ENCODE measurements at regions not wholly inside any gene's neighbourhood (a gene's known extent, or its start where the extent isn't known, plus 50 kb on each side); places are given as distances from the start of the nearest gene placed in this dataset.

GRCh38 chr7:69020536-69020935, 577.7 kb upstream of the AUTS2 start:
- Mint-ChIP-seq H3K4me3 (no peak overlapping the region), H3K4me1 (no peaks in the 10 kb centered on the region), H3K27me3 (peaks cover 0 to 1% of the 10 kb centered on the region in 2 donors), H3K9me3 (peaks cover 5 to 37% (median 16%) of the 10 kb centered on the region in 8 donors), H3K36me3 (no peaks in the 10 kb centered on the region), H3K27ac (no peak overlapping the region)
- intact Hi-C loops (cut with micrococcal nuclease) = no loop called here
- H3K9me3 ChIP-seq (ENCODE audit: control insufficient read depth in 1 of 2, low read length in 2 of 2) = peaks cover 0 to 5% of the 10 kb centered on the region in 2 donors
- H3K27me3 ChIP-seq (ENCODE audit: insufficient read depth, low read length) = no peaks in the 10 kb centered on the region
- CTCF ChIA-PET (ENCODE audit: partially characterized antibody) = no interaction called here
- DNase-seq = no peak
- H3K4me1 ChIP-seq (ENCODE audit: insufficient read depth, low read length) = no peaks in the 10 kb centered on the region
- no peak overlapping the region for H3K4me3 ChIP-seq (ENCODE audit: low read length in 2 of 2)
- no peak overlapping the region for H3K27ac ChIP-seq (ENCODE audit: low read depth, low read length)
- POLR2A ChIA-PET (ENCODE audit: partially characterized antibody) = no interaction called here
- no peaks in the 10 kb centered on the region for H3K36me3 ChIP-seq (ENCODE audit: insufficient read depth, low read length)

GRCh38 chr7:69025249-69025648, 573.0 kb upstream of the AUTS2 start:
- no peaks in the 10 kb centered on the region for H3K36me3 Mint-ChIP-seq
- no peak overlapping the region for H3K4me3 Mint-ChIP-seq
- Histone ChIP-seq H3K9me3 (ENCODE audit: control insufficient read depth in 1 of 2, low read length in 2 of 2) (no peaks in the 10 kb centered on the region), H3K4me1 (ENCODE audit: insufficient read depth, low read length) (no peaks in the 10 kb centered on the region), H3K36me3 (ENCODE audit: insufficient read depth, low read length) (no peaks in the 10 kb centered on the region), H3K27me3 (ENCODE audit: insufficient read depth, low read length) (no peaks in the 10 kb centered on the region), H3K4me3 (ENCODE audit: low read length in 2 of 2) (no peak overlapping the region), H3K27ac (ENCODE audit: low read depth, low read length) (no peak overlapping the region)
- POLR2A ChIA-PET (ENCODE audit: partially characterized antibody) = no interaction called here
- H3K9me3 Mint-ChIP-seq = peaks cover 0 to 27% (median 7%) of the 10 kb centered on the region in 8 donors
- H3K4me1 Mint-ChIP-seq = no peaks in the 10 kb centered on the region
- intact Hi-C loops (cut with micrococcal nuclease) = no loop called here
- no peak overlapping the region for H3K27ac Mint-ChIP-seq
- CTCF ChIA-PET (ENCODE audit: partially characterized antibody) = interaction anchor here (0.6 kb wide), 1 partner anchor 314 kb away, joined by 3 read pairs; no protein-coding TSS in a partner anchor
- peaks cover 0 to 1% of the 10 kb centered on the region in 2 donors for H3K27me3 Mint-ChIP-seq
- DNase-seq = no peak

- intact Hi-C loops (cut with micrococcal nuclease) = no loop called here
These were observed 565.4 kb upstream of the AUTS2 start for GRCh38 chr7:69032848-69033247.

GRCh38 chr7:69035826-69036225, 562.4 kb upstream of the AUTS2 start:
- Mint-ChIP-seq H3K4me1 (no peaks in the 10 kb centered on the region), H3K9me3 (peaks cover 0 to 20% (median 2%) of the 10 kb centered on the region in 8 donors), H3K4me3 (no peak overlapping the region), H3K36me3 (no peaks in the 10 kb centered on the region), H3K27me3 (no peaks in the 10 kb centered on the region), H3K27ac (no peak overlapping the region)
- DNase-seq = no peak
- H3K27ac ChIP-seq (ENCODE audit: low read depth, low read length) = no peak overlapping the region
- no peaks in the 10 kb centered on the region for H3K27me3 ChIP-seq (ENCODE audit: insufficient read depth, low read length)
- H3K4me1 ChIP-seq (ENCODE audit: insufficient read depth, low read length) = no peaks in the 10 kb centered on the region
- H3K4me3 ChIP-seq (ENCODE audit: low read length in 2 of 2) = no peak overlapping the region
- ChIA-PET POLR2A (ENCODE audit: partially characterized antibody) (no interaction called here), CTCF (ENCODE audit: partially characterized antibody) (no interaction called here)
- H3K9me3 ChIP-seq (ENCODE audit: control insufficient read depth in 1 of 2, low read length in 2 of 2) = no peaks in the 10 kb centered on the region
- intact Hi-C loops (cut with micrococcal nuclease) = no loop called here
- H3K36me3 ChIP-seq (ENCODE audit: insufficient read depth, low read length) = no peaks in the 10 kb centered on the region

More at GRCh38 chr7:69032848-69033247, 565.4 kb upstream of the AUTS2 start:
- H3K4me1 Mint-ChIP-seq = no peaks in the 10 kb centered on the region
- no peak overlapping the region for H3K4me3 Mint-ChIP-seq
- no peak overlapping the region for H3K27ac Mint-ChIP-seq
- Histone ChIP-seq H3K4me3 (ENCODE audit: low read length in 2 of 2) (no peak overlapping the region), H3K27me3 (ENCODE audit: insufficient read depth, low read length) (no peaks in the 10 kb centered on the region), H3K9me3 (ENCODE audit: control insufficient read depth in 1 of 2, low read length in 2 of 2) (no peaks in the 10 kb centered on the region), H3K27ac (ENCODE audit: low read depth, low read length) (no peak overlapping the region), H3K4me1 (ENCODE audit: insufficient read depth, low read length) (no peaks in the 10 kb centered on the region), H3K36me3 (ENCODE audit: insufficient read depth, low read length) (no peaks in the 10 kb centered on the region)
- POLR2A ChIA-PET (ENCODE audit: partially characterized antibody) = no interaction called here
- CTCF ChIA-PET (ENCODE audit: partially characterized antibody) = no interaction called here
- H3K27me3 Mint-ChIP-seq = no peaks in the 10 kb centered on the region
- H3K36me3 Mint-ChIP-seq = no peaks in the 10 kb centered on the region
- H3K9me3 Mint-ChIP-seq = peaks cover 0 to 9% (median 3%) of the 10 kb centered on the region in 8 donors
- no peak for DNase-seq

DNA sequence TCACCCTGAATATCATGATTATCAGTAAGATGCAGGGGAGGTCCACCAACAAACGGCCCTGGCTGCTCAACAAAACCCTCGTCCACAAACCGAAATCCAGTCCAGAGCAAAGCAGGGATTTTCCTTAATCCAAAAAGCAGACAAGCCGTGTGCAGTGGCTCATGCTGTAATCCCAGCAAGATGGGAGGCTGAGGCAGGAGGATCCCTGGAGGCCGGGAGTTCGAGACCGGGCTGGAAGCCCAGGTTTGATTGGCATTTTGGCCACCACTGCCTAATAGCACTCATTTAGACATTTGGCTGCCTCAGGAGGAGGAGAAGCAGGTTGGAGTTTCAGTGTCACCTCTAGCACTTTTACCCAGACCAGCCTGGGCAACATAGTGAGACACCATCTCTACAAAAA, 562.0 kb upstream of the AUTS2 start:
- intact Hi-C loops (cut with micrococcal nuclease) = no loop called here
- Histone ChIP-seq H3K27ac (ENCODE audit: low read depth, low read length) (no peak overlapping the region), H3K9me3 (ENCODE audit: control insufficient read depth in 1 of 2, low read length in 2 of 2) (no peaks in the 10 kb centered on the region), H3K27me3 (ENCODE audit: insufficient read depth, low read length) (no peaks in the 10 kb centered on the region), H3K4me3 (ENCODE audit: low read length in 2 of 2) (no peak overlapping the region), H3K36me3 (ENCODE audit: insufficient read depth, low read length) (no peaks in the 10 kb centered on the region), H3K4me1 (ENCODE audit: insufficient read depth, low read length) (no peaks in the 10 kb centered on the region)
- peaks cover 0 to 20% (median 2%) of the 10 kb centered on the region in 8 donors for H3K9me3 Mint-ChIP-seq
- H3K4me1 Mint-ChIP-seq = no peaks in the 10 kb centered on the region
- no peaks in the 10 kb centered on the region for H3K27me3 Mint-ChIP-seq
- ChIA-PET CTCF (ENCODE audit: partially characterized antibody) (interaction anchor here (0.6 to 0.7 kb wide), 2 partner anchors 54 to 67 kb away, joined by 3 read pairs; no protein-coding TSS in a partner anchor), POLR2A (ENCODE audit: partially characterized antibody) (no interaction called here)
- no peak overlapping the region for H3K4me3 Mint-ChIP-seq
- no peaks in the 10 kb centered on the region for H3K36me3 Mint-ChIP-seq
- no peak for DNase-seq
- H3K27ac Mint-ChIP-seq = no peak overlapping the region

DNA sequence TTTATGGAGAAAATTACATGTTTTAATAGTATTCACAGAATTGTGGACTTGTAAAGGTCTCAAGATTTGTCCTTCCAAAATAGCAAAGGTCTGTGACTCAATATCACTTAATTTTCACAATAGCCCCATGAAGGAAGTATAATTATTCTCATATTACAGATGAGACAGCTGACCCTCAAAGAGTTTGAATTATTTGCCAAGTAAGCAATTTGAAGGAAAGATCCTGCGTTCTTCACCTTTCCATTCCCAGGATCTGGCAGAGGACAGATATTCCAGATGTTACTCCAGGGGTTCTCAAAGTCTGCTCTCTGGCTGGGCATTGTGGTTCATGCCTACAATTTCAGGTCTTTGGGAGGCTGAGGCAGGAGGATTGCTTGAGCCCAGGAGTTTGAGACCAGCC, 559.4 kb upstream of the AUTS2 start:
- H3K27ac ChIP-seq (ENCODE audit: low read depth, low read length) = no peak overlapping the region
- intact Hi-C loops (cut with micrococcal nuclease) = no loop called here
- POLR2A ChIA-PET (ENCODE audit: partially characterized antibody) = no interaction called here
- peaks cover 3 to 33% (median 13%) of the 10 kb centered on the region in 8 donors for H3K9me3 Mint-ChIP-seq
- no peak overlapping the region for H3K27ac Mint-ChIP-seq
- no peak overlapping the region for H3K4me3 Mint-ChIP-seq
- no peaks in the 10 kb centered on the region for H3K36me3 Mint-ChIP-seq
- CTCF ChIA-PET (ENCODE audit: partially characterized antibody) = no interaction called here
- no peaks in the 10 kb centered on the region for H3K27me3 Mint-ChIP-seq
- H3K4me1 Mint-ChIP-seq = no peaks in the 10 kb centered on the region
- H3K4me1 ChIP-seq (ENCODE audit: insufficient read depth, low read length) = no peaks in the 10 kb centered on the region
- H3K9me3 ChIP-seq (ENCODE audit: control insufficient read depth in 1 of 2, low read length in 2 of 2) = no peaks in the 10 kb centered on the region
- no peaks in the 10 kb centered on the region for H3K36me3 ChIP-seq (ENCODE audit: insufficient read depth, low read length)
- H3K4me3 ChIP-seq (ENCODE audit: low read length in 2 of 2) = no peak overlapping the region
- no peak for DNase-seq
- H3K27me3 ChIP-seq (ENCODE audit: insufficient read depth, low read length) = no peaks in the 10 kb centered on the region

DNA sequence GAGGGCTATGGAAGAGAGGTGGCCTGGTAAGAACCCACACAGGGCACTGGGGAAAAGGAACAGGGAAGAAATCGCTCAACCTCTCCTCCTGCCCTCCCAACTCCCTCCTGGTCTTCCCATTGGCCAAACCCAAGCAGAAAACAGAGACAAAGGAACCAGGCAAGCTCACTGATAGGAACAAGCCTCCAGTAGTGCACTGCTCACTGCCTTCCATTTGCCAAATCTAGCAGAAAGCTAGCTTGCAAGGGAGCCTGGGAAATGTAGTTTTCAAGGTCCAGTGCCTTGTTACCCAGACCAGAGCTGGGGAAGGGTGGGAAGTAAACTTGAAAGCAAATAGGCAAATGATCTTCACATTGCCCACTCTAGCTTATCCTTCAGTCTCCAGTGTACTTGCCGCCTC, 556.1 kb upstream of the AUTS2 start:
- Histone ChIP-seq H3K27ac (ENCODE audit: low read depth, low read length) (no peak overlapping the region), H3K4me3 (ENCODE audit: low read length in 2 of 2) (no peak overlapping the region), H3K9me3 (ENCODE audit: control insufficient read depth in 1 of 2, low read length in 2 of 2) (no peaks in the 10 kb centered on the region), H3K4me1 (ENCODE audit: insufficient read depth, low read length) (no peaks in the 10 kb centered on the region), H3K36me3 (ENCODE audit: insufficient read depth, low read length) (no peaks in the 10 kb centered on the region), H3K27me3 (ENCODE audit: insufficient read depth, low read length) (no peaks in the 10 kb centered on the region)
- no peaks in the 10 kb centered on the region for H3K27me3 Mint-ChIP-seq
- intact Hi-C loops (cut with micrococcal nuclease) = no loop called here
- no peaks in the 10 kb centered on the region for H3K36me3 Mint-ChIP-seq
- DNase-seq = no peak
- POLR2A ChIA-PET (ENCODE audit: partially characterized antibody) = no interaction called here
- H3K9me3 Mint-ChIP-seq = peaks cover 0 to 37% (median 19%) of the 10 kb centered on the region in 8 donors
- H3K27ac Mint-ChIP-seq = no peak overlapping the region
- H3K4me3 Mint-ChIP-seq = no peak overlapping the region
- H3K4me1 Mint-ChIP-seq = no peaks in the 10 kb centered on the region
- CTCF ChIA-PET (ENCODE audit: partially characterized antibody) = no interaction called here

GRCh38 chr7:69047151-69047754, 551.0 kb upstream of the AUTS2 start:
- Mint-ChIP-seq H3K36me3 (no peaks in the 10 kb centered on the region), H3K4me3 (no peak overlapping the region), H3K4me1 (no peaks in the 10 kb centered on the region), H3K27ac (no peak overlapping the region), H3K9me3 (peaks cover 7 to 32% (median 22%) of the 10 kb centered on the region in 8 donors), H3K27me3 (no peaks in the 10 kb centered on the region)
- Histone ChIP-seq H3K4me1 (ENCODE audit: insufficient read depth, low read length) (no peaks in the 10 kb centered on the region), H3K36me3 (ENCODE audit: insufficient read depth, low read length) (no peaks in the 10 kb centered on the region), H3K4me3 (ENCODE audit: low read length in 2 of 2) (no peak overlapping the region), H3K27ac (ENCODE audit: low read depth, low read length) (no peak overlapping the region), H3K9me3 (ENCODE audit: control insufficient read depth in 1 of 2, low read length in 2 of 2) (no peaks in the 10 kb centered on the region), H3K27me3 (ENCODE audit: insufficient read depth, low read length) (no peaks in the 10 kb centered on the region)
- intact Hi-C loops (cut with micrococcal nuclease) = no loop called here
- ChIA-PET CTCF (ENCODE audit: partially characterized antibody) (no interaction called here), POLR2A (ENCODE audit: partially characterized antibody) (no interaction called here)
- DNase-seq = no peak
